HUDEP-2 (cell line): ENCODE measurements at regions not wholly inside any gene's neighbourhood (a gene's known extent, or its start where the extent isn't known, plus 50 kb on each side); places are given as distances from the start of the nearest gene placed in this dataset.
"Not testable (repeated sequence)": the region's sequence is repeated elsewhere in the genome, so short reads cannot be mapped to it uniquely, and the experiment has no call there.

ENCODE experiments used
- DNase-seq, 76 experiments: peaks; one replicate each; lab custom pipeline; 2025; ENCODE audit not compliant: unreplicated experiment in 76 of 76; lab: John Stamatoyannopoulos, UW

DNA sequence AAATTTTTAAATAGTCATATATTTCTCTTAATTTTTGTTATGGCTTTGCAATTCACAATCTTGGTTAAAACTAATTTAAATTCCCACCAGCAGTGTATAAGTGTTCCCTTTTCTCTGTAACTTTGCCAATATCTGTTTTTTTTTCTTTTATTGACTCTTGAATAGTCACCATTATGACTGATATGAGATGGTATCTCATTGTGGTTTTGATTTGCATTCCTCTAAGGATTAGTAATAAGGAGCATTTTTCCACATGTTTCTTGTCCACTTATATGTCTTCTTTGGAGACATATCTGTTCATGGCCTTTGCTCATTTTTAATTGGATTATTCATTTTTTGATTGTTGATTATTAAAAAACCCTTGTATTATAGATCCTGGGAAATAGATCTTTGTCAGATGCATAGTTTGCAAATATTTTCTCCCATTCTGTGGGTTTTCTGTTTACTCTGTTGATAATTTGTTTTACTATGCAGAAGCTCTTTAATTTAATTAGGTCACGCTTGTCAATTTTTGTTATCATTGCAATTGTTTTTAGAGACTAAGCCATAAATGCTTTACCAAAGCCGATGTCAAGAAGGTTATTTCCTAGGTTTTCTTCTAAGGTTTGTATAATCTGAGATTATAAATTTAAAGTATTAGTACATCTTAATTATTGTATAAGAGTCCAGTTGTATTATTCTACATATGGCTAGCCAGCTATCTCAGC, 610.9 kb downstream of the CHSY3 start:
- DNase-seq, result no peak

DNA sequence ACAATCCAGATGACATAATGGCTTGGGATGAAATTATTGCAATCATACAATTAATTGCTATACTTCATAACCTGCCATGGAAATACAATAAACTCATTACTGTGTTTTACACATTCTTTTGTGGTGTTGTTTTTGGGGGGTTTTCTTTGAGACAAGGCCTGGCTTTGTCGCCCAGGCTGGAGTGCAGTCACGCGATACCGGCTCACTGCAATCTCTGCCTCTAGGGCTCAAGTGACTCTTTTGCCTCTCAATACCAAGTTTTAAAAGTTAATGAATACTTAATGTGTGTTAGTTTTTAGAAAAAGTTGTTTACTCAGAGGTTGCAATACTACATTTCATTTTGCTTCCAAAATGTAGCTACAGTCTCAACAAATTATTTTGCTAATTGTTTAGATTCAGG, 598.4 kb downstream of the CHSY3 start:
- DNase-seq, result no peak

DNA sequence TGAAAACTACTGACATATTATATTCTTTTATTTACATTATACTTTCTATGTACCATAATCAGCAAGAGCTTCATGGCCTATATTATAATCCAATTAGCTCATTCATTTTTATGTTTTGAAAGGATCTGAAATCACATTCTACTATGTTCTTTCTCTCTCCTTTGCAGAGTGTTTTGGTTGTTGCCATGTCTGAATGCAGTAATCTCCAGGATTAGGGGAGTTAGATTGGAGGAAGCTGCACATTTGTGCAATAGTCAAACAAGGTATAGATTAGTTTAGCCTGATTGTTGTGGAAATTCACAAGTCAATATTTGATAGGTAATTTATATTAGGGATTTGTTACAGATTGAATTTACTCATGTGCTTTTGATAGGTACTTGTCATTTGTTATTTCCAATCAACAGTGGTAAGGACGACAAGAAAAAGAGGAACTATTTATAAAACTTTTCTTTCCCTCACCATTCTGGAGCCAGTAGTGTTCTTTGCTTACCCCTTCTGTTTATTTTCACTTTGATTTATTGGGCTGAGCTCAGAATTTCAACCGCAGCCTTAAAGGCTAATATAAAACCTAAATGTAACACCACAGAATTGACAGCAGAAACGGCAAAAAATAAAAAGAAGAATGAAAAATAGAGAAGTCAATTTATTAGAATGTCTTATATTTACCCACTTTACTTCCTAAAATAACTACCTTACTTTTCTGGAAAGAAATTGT, 597.0 kb downstream of the CHSY3 start:
- DNase-seq, result no peak

DNA sequence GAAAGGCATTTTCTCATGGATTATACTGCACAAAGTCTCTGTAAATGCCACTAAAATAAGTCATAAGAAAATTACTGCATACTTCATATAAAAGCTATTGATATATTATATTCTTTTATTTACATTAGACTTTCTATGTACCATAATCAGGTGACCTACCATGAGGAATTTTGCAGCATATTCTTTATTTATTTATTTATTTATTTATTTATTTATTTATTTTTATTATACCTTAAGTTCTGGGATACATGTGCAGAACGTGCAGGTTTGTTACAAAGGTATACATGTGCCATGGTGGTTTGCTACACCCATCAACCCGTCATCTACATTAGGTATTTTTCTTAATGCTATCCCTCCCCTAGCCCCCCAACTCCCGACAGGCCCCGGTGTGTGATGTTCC, 596.2 kb downstream of the CHSY3 start:
- DNase-seq, result not testable (repeated sequence)

DNA sequence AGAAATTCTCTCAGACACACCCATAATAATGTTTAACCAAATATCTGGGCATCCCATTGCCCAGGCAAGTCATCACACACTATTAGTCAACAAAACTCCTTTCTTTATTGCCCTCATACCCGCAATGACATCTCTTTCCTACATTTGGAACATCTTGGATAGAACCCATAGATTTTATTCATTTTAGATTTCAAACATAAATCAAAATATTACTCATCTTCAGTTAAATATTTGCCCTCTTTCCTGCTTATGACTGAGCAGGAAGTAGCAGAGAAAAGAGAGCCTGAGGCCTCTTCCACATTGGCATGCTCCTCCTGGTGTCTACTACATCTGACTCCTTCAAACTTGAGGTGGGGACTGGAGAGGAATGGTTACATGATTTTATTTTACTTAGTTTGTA, 592.0 kb downstream of the CHSY3 start:
- DNase-seq, result no peak

DNA sequence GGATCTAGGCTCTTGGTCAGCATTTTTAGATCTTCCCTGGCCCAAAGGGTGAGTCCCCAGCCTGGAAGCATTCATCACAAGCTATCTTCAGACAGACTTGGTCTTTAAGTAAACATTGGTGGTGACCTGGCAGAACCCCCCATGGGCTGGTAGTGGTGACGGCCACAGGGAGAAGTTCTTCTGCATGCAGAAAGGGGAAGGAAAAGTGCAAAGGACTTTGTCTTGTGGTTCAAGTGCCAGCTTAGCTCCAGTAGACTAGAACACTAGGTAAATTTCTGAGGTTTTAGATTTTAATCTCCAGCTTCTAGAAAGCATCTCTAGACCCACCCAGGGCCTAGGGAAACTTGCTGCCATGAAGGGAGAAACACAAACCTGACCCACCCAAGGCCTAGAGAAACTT, 584.0 kb downstream of the CHSY3 start:
- no peak for DNase-seq

DNA sequence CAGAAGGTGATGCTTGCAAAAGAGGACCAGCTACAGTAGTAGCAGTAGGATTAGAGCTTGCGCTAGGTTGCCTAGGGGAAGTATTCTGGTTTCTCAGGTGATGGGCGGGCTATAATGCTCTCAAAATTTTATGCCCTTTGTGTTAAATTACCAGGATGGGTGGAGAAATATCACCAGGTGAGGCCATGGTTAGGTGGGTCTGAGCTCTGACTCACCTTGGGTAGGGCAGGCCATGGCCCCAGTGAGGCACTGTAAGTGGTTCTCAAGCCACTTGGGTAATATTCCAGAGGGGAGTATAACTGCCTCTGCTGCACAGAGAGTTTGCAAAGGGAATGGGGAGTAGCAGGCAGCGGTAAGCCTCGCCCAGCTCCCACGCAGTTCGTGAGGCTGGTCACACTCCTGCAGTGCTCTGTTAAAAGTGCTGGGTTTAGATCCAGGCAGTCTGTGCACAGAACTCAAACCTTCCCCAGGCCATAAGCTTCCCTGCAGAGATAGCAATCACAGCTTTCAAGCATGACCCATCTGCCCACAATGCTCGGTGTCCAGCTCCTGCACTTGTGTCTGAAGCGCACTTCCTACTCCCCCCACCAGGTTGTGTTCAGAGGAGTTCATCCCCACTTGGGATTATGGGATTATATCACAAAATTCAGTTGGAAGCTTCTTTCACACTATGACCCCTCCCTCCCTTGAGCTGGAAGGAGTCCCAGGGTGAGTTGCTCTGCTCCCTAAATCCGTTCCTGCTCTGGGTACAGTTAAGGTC, 575.0 kb downstream of the CHSY3 start:
- no peak for DNase-seq

DNA sequence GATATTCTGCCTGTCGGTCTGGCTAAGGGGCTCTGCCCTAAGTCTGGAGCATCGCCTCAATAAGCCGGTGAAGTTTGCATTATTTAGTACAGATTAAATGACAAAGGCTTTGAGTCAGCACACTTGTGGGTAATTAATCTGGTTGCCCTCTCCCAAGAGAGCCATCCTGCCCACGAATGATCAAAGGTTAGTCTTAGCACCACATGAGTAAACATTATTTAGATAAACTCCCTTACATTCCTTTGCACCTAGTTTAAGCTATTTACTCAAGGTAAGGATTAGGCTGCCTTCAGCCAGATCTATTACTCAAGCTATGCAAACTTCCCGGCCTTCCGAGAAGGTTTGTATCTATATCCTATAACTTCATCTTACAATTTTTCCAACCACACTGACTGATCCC, 572.1 kb downstream of the CHSY3 start:
- no peak for DNase-seq

DNA sequence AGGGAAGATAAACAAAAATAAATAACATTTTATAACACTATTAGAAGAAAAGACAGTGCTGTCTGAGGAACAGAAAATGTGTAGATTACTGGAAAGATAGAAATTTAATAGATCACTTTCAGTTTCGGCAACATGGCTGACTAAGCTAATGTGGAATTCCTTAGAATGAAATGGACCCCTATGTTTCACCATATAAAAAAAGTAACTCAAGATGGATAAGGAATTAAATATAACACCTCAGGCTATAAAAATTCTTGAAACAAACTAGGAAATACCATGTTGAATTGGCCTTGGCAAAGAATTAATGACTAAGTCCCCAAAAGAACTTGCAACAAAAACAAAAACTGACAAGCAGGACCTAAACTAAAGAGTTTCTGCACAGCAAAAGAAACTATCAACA, 558.3 kb downstream of the CHSY3 start:
- DNase-seq, result no peak

DNA sequence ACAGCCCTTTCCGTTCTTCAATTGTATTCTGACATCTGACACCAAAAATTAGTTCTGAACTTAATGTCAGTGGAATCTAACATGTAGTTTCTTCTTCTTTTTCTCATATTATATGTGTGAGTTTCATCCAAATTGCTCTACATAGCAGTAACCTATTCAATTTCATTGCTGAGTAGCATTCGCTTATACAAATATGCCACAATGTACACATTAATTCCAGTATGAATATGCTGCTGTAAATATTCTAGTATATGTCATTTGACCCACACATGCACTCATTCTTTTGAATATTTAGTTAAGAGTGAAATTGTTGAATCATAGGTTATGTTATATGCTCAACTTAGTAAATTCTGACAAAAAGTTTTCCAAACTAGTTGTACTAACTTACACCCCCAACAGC, 550.9 kb downstream of the CHSY3 start:
- DNase-seq, result no peak

DNA sequence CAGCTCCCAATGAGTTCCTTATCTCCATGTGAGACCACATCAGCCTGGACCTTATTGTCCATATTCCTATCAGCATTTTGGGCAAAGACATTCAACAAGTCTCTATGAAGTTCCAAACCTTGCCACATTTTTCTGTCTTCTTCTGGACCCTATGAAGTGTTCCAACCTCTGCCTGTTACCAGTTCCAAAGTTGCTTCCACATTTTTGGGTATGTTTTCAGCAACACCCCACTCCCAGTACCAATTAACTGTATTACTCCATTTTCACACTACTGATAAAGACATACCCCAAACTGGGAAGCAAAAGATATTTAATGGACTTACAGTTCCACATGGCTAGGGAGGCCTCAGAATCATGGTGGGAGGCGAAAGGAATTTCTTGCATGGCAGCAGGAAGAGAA, 548.5 kb downstream of the CHSY3 start:
- no peak for DNase-seq

DNA sequence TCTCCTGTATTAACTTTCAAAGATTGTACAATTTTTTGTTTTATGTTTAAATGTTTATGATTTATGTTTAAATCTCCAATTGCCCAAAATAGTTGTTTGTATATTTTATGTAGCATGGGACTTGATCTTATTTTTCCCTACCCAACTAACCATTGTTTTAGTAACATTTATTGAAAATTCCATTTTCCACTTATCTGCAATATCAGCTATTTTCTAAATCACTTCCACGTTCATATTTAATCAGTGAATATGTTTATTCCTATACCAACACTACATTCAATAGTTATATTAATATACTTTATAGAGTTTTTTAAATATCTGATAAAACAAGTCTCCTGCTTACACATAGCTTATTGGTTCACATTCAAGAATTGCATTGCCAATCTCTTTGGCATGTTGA, 532.2 kb downstream of the CHSY3 start:
- no peak for DNase-seq

DNA sequence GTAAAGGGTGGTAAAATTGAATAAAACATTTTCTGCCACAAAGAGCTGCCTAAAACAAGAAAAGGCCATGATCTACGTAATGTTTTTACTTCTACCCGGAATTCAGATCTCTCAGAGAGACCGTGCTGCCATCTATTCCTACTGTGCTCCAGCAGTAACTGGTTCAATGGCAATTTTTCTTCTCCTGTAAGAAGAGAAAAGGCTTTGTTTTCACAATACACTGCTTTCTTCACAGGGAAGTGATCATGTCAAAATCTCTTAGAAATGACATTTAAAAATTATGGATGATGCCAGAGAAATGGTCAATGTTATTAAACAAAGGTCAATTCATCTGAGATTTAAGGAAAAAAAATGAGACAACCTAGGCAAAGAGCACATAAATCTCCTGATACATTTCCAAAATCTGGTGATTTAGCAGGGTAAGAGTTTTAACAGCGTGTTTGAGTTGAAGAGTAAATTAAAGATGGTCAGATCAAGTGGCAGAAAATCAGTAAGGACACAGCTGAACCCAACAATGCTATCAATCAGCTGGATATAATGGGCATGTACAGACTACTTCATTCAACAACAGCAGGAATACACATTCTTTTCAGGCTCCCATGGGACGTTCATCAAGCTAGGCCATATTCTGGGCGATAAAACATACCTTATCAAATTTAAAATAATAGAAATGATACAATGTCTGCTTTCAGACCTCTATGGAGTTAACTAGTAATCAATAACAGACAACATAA, 523.1 kb downstream of the CHSY3 start:
- DNase-seq, result no peak

DNA sequence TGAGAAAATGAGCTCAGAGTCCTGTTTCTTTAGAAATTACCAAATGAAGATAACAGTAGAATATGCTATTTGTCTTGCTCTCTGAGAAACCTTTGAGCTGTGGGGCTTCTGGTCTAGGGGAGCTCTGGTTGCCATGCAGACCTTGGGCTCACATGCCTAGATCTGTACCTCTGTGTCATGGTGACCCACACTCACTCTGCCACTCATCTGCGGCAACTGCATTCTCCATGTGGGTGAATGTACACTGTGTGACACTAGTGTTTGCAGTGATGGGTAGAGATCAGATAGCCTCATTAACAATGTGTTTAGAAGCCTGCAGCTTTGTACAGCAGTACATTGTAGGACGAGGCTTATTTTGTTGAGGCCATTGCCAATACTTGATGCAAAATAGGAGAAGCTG, 521.2 kb downstream of the CHSY3 start:
- no peak for DNase-seq

DNA sequence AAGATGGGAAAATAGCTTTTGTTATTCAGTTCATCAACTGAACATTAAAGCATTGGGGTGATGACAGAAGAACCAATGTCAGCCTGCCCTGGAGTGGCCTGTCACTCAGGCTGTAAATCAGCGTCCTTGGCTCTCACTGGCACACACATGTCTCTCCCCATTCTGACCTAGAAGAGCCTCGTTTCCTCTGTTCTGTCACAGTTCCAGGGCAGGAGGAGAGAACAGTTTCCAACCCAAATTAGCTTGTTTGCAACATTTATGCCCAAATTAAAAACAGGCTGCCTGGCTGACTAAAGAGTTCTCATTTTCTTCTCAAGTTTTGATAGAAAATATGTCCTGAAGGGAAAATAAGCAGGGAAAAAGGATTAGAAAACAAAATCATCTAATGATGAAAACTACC, 520.1 kb downstream of the CHSY3 start:
- no peak for DNase-seq

DNA sequence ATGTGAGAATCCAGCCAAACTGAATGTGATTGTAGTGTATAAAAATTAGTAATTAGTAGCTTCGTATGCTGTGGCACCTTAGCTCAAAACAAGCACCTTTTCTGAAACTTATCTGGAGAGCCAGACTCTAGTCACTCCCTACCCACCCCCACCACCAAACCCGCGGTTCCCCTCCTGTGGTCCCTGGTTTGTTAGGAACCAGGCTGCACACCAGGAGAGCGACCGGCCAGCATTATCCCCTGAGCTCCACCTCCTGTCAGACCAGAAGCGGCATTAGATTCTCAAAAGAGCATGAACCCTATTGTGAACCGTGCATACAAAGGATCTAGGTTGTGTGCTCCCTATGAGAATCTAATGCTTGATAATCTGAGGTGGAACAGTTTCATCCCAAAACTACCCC, 498.6 kb downstream of the CHSY3 start:
- DNase-seq, result no peak

DNA sequence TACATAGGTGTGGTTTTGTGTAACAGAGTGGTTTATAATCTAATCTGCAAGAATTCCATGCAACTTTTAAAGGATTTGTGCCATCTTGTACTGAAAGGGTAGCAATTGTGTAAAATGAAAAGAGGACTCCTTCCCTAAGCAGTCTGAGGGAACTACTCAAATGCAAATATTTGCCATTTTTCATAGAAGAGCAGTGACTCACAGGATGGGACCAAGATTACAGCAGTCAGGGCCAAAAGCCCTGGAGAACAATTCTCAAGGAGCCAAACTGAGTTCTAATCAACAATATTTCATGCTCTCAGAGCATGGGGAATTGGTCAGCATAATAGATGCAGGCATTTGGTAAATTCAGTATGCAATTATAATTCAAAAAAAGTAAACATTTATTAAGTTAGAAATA, 495.8 kb downstream of the CHSY3 start:
- no peak for DNase-seq

DNA sequence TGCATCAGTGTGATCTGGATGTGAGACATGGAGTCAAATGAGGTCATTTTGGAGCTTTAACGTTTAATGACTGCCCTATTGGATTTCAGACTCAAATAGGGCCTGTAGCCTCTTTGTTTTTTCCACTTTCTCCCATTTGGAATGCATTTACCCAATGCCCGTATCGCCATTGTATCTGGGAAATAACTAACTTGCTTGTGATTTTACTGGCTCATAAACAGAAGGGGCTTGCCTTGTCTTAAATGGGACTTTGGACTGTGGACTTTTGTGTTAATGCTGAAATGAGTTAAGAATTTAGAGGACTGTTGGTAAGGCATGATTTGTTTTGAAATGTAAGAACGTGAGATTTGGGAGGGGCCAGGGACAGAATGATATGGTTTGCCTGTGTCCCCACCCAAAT, 494.6 kb downstream of the CHSY3 start:
- DNase-seq, result no peak

DNA sequence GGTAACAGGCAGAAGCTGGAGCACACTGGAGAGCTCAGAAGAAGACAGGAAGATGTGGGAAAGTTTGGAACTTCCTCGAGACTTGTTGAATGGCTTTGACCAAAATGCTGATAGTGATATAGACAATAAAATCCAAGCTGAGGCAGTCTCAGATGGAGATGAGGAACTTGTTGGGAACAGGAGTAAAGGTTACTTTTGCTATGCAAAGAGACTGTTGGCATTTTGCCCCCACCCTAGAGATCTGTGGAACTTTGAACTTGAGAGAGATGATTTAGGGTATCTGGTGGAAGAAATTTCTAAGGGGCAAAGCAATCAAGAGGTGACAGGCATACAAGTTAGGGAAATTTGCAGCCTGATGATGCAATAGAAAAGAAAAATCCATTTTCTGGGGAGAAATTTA, 493.5 kb downstream of the CHSY3 start:
- not testable (repeated sequence) for DNase-seq

DNA sequence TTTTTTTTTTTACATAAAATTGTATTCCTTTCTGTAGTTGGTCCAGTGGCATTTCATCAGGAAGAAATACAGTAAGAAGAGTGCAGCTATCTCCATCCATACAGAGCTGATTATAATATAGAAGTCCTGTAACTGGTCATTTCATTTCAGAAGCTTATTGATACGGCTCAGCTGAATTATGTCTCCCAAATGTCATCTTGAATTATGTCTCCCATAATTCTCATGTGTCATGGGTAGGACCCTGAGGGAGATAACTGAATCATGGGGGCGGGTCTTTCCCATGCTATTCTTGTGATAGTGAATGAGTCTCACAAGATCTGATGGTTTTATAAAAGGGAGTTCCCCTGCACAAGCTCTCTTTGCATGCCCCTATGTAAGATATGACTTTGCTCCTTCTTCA, 492.9 kb downstream of the CHSY3 start:
- DNase-seq, result no peak

DNA sequence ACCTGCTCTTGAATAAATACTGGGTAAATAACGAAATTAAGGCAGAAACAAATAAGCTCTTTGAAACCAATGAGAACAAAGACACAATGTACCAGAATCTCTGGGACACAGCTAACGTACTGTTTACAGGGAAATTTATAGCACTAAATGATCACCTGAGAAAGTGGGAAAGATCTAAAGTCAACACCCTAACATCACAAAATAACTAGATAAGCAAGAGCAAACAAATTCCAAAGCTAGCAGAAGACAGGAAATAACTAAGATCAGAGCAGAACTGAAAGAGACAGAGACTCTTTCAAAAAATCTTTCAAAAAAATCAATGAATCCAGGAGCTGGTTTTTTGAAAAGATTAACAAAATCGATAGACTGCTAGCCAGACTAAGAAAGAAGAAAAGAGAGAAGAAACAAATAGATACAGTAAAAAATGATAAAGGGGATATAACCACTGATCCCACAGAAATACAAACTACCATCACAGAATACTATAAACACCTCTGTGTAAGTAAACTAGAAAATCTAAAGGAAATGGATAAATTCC, 487.5 kb downstream of the CHSY3 start:
- not testable (repeated sequence) for DNase-seq
